ENCODE measurements at regions not wholly inside any gene's neighbourhood (a gene's known extent, or its start where the extent isn't known, plus 50 kb on each side); places are given as distances from the start of the nearest gene placed in this dataset.
"Not testable (repeated sequence)": the region's sequence is repeated elsewhere in the genome, so short reads cannot be mapped to it uniquely, and the experiment has no call there.

- Mint-ChIP-seq H3K9me3 (no peaks in the 10 kb centered on the region), H3K36me3 (ENCODE audit: low read depth) (peaks cover 22% of the 10 kb centered on the region), H3K27ac (no peak overlapping the region), H3K4me1 (peaks cover 12% of the 10 kb centered on the region), H3K4me3 (no peak overlapping the region), H3K27me3 (ENCODE audit: low read depth, poor library complexity) (peaks cover 3% of the 10 kb centered on the region)
- TF ChIP-seq CTCF (IDR thresholded peaks at IDR 0.05) = no peak
- DNase-seq = no peak
Measured at GRCh38 chr4:151535366-151535765, 126.4 kb downstream of the FHIP1A start.

GRCh38 chr4:151537687-151538086, 128.7 kb downstream of the FHIP1A start:
- Mint-ChIP-seq H3K4me3 (no peak overlapping the region), H3K36me3 (ENCODE audit: low read depth) (peaks cover 17% of the 10 kb centered on the region), H3K27ac (no peak overlapping the region), H3K9me3 (no peaks in the 10 kb centered on the region), H3K4me1 (peaks cover 23% of the 10 kb centered on the region), H3K27me3 (ENCODE audit: low read depth, poor library complexity) (peaks cover 3% of the 10 kb centered on the region)
- TF ChIP-seq CTCF (IDR thresholded peaks at IDR 0.05) = no peak
- DNase-seq = no peak

GRCh38 chr4:151538963-151539362, 130.0 kb downstream of the FHIP1A start:
- peaks cover 3% of the 10 kb centered on the region for H3K27me3 Mint-ChIP-seq (ENCODE audit: low read depth, poor library complexity)
- peaks cover 17% of the 10 kb centered on the region for H3K36me3 Mint-ChIP-seq (ENCODE audit: low read depth)
- no peak for DNase-seq
- H3K9me3 Mint-ChIP-seq = no peaks in the 10 kb centered on the region
- H3K4me1 Mint-ChIP-seq = peaks cover 33% of the 10 kb centered on the region
- H3K27ac Mint-ChIP-seq = no peak overlapping the region
- no peak overlapping the region for H3K4me3 Mint-ChIP-seq
- no peak for TF ChIP-seq CTCF (IDR thresholded peaks at IDR 0.05)

GRCh38 chr4:151540728-151541388, 131.9 kb downstream of the FHIP1A start:
- H3K4me1 Mint-ChIP-seq = peaks cover 42% of the 10 kb centered on the region
- no peaks in the 10 kb centered on the region for H3K9me3 Mint-ChIP-seq
- no peak overlapping the region for H3K4me3 Mint-ChIP-seq
- peaks cover 3% of the 10 kb centered on the region for H3K27me3 Mint-ChIP-seq (ENCODE audit: low read depth, poor library complexity)
- peaks cover 17% of the 10 kb centered on the region for H3K36me3 Mint-ChIP-seq (ENCODE audit: low read depth)
- TF ChIP-seq CTCF (IDR thresholded peaks at IDR 0.05) = no peak
- no peak for DNase-seq
- peak overlapping the region; percentile 9 for H3K27ac Mint-ChIP-seq

- no peak overlapping the region for H3K4me3 Mint-ChIP-seq
- peak overlapping the region; percentile 77 for H3K27ac Mint-ChIP-seq
- H3K4me1 Mint-ChIP-seq = peaks cover 47% of the 10 kb centered on the region
- peak; percentile 12 for DNase-seq
- H3K36me3 Mint-ChIP-seq (ENCODE audit: low read depth) = peaks cover 13% of the 10 kb centered on the region
- TF ChIP-seq CTCF (IDR thresholded peaks at IDR 0.05) = no peak
- H3K9me3 Mint-ChIP-seq = no peaks in the 10 kb centered on the region
- H3K27me3 Mint-ChIP-seq (ENCODE audit: low read depth, poor library complexity) = peaks cover 3% of the 10 kb centered on the region
Measured at GRCh38 chr4:151541389-151542071, 132.6 kb downstream of the FHIP1A start.

- H3K9me3 Mint-ChIP-seq = peaks cover 55% of the 10 kb centered on the region
Measured at GRCh38 chr4:151548708-151549107, 139.7 kb downstream of the FHIP1A start.

GRCh38 chr4:151549378-151549777, 140.4 kb downstream of the FHIP1A start:
- Mint-ChIP-seq H3K9me3 (peaks cover 55% of the 10 kb centered on the region), H3K36me3 (ENCODE audit: low read depth) (peaks cover 50% of the 10 kb centered on the region), H3K4me1 (peaks cover 16% of the 10 kb centered on the region)
- DNase-seq; H3K27ac Mint-ChIP-seq; H3K4me3 Mint-ChIP-seq; H3K27me3 Mint-ChIP-seq (ENCODE audit: low read depth, poor library complexity): not testable (repeated sequence)

More at GRCh38 chr4:151548708-151549107, 139.7 kb downstream of the FHIP1A start:
- TF ChIP-seq CTCF (IDR thresholded peaks at IDR 0.05) = no peak
- peaks cover 50% of the 10 kb centered on the region for H3K36me3 Mint-ChIP-seq (ENCODE audit: low read depth)
- no peak overlapping the region for H3K4me3 Mint-ChIP-seq
- no peak for DNase-seq
- no peak overlapping the region for H3K27ac Mint-ChIP-seq
- no peaks in the 10 kb centered on the region for H3K27me3 Mint-ChIP-seq (ENCODE audit: low read depth, poor library complexity)
- H3K4me1 Mint-ChIP-seq = peaks cover 17% of the 10 kb centered on the region
